H1 (cell line): ENCODE measurements at regions not wholly inside any gene's neighbourhood (a gene's known extent, or its start where the extent isn't known, plus 50 kb on each side); places are given as distances from the start of the nearest gene placed in this dataset.

Experiments used
- CREB1 ChIP-seq: IDR thresholded peaks from 2 replicates; pipeline ENCODE4 v1.6.1; 2012; ENCODE audit warnings: inconsistent platforms
- GTF2F1 ChIP-seq: IDR thresholded peaks from 2 replicates; pipeline ENCODE4 v1.6.1; 2012; ENCODE audit warnings: low read depth, low read length, improper control_type of control experiment, borderline replicate concordance
- SIRT6 ChIP-seq: IDR thresholded peaks from one replicate; pipeline ENCODE4 v1.7.1; 2012; ENCODE audit warnings: low read length, inconsistent platforms
- SIX5 ChIP-seq: IDR thresholded peaks from 2 replicates; pipeline ENCODE4 v1.6.1; 2011; ENCODE audit warnings: mild to moderate bottlenecking, low read depth, low read length
- TAF1 ChIP-seq: IDR thresholded peaks from 2 replicates; pipeline ENCODE4 v1.6.1; 2011; ENCODE audit warnings: mild to moderate bottlenecking, low read depth, low read length
- ZNF274 ChIP-seq: IDR thresholded peaks from 2 replicates; pipeline ENCODE4 v1.7.0; 2012; ENCODE audit warnings: low read length, borderline replicate concordance; ENCODE audit errors: extremely low read depth
- TF ChIP-seq, protein P1 (sequence below): fragments of 300-600 bp; sonication (generic); IDR thresholded peaks from 2 replicates; pipeline ENCODE4 v1.7.1; 2012; ENCODE audit warnings: low read length, moderate library complexity, mild to moderate bottlenecking, inconsistent platforms; ENCODE audit not compliant: insufficient replicate concordance

GRCh38 chr5:164265566-164265965 lies 760.1 kb downstream of the MAT2B start (continued):
- TF ChIP-seq, protein P1, sequence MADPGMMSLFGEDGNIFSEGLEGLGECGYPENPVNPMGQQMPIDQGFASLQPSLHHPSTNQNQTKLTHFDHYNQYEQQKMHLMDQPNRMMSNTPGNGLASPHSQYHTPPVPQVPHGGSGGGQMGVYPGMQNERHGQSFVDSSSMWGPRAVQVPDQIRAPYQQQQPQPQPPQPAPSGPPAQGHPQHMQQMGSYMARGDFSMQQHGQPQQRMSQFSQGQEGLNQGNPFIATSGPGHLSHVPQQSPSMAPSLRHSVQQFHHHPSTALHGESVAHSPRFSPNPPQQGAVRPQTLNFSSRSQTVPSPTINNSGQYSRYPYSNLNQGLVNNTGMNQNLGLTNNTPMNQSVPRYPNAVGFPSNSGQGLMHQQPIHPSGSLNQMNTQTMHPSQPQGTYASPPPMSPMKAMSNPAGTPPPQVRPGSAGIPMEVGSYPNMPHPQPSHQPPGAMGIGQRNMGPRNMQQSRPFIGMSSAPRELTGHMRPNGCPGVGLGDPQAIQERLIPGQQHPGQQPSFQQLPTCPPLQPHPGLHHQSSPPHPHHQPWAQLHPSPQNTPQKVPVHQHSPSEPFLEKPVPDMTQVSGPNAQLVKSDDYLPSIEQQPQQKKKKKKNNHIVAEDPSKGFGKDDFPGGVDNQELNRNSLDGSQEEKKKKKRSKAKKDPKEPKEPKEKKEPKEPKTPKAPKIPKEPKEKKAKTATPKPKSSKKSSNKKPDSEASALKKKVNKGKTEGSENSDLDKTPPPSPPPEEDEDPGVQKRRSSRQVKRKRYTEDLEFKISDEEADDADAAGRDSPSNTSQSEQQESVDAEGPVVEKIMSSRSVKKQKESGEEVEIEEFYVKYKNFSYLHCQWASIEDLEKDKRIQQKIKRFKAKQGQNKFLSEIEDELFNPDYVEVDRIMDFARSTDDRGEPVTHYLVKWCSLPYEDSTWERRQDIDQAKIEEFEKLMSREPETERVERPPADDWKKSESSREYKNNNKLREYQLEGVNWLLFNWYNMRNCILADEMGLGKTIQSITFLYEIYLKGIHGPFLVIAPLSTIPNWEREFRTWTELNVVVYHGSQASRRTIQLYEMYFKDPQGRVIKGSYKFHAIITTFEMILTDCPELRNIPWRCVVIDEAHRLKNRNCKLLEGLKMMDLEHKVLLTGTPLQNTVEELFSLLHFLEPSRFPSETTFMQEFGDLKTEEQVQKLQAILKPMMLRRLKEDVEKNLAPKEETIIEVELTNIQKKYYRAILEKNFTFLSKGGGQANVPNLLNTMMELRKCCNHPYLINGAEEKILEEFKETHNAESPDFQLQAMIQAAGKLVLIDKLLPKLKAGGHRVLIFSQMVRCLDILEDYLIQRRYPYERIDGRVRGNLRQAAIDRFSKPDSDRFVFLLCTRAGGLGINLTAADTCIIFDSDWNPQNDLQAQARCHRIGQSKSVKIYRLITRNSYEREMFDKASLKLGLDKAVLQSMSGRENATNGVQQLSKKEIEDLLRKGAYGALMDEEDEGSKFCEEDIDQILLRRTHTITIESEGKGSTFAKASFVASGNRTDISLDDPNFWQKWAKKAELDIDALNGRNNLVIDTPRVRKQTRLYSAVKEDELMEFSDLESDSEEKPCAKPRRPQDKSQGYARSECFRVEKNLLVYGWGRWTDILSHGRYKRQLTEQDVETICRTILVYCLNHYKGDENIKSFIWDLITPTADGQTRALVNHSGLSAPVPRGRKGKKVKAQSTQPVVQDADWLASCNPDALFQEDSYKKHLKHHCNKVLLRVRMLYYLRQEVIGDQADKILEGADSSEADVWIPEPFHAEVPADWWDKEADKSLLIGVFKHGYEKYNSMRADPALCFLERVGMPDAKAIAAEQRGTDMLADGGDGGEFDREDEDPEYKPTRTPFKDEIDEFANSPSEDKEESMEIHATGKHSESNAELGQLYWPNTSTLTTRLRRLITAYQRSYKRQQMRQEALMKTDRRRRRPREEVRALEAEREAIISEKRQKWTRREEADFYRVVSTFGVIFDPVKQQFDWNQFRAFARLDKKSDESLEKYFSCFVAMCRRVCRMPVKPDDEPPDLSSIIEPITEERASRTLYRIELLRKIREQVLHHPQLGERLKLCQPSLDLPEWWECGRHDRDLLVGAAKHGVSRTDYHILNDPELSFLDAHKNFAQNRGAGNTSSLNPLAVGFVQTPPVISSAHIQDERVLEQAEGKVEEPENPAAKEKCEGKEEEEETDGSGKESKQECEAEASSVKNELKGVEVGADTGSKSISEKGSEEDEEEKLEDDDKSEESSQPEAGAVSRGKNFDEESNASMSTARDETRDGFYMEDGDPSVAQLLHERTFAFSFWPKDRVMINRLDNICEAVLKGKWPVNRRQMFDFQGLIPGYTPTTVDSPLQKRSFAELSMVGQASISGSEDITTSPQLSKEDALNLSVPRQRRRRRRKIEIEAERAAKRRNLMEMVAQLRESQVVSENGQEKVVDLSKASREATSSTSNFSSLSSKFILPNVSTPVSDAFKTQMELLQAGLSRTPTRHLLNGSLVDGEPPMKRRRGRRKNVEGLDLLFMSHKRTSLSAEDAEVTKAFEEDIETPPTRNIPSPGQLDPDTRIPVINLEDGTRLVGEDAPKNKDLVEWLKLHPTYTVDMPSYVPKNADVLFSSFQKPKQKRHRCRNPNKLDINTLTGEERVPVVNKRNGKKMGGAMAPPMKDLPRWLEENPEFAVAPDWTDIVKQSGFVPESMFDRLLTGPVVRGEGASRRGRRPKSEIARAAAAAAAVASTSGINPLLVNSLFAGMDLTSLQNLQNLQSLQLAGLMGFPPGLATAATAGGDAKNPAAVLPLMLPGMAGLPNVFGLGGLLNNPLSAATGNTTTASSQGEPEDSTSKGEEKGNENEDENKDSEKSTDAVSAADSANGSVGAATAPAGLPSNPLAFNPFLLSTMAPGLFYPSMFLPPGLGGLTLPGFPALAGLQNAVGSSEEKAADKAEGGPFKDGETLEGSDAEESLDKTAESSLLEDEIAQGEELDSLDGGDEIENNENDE, result no peak
- TF ChIP-seq SIRT6, result no peak
- no peak for TF ChIP-seq GTF2F1
- TF ChIP-seq TAF1, result no peak
- no peak for TF ChIP-seq CREB1
- TF ChIP-seq SIX5, result no peak
- no peak for TF ChIP-seq ZNF274
- TF ChIP-seq, all 59 proteins: peak for 0
